K562 (cell line): ENCODE measurements at regions not wholly inside any gene's neighbourhood (a gene's known extent, or its start where the extent isn't known, plus 50 kb on each side); places are given as distances from the start of the nearest gene placed in this dataset.

Experiments
- ADNP ChIP-seq: fragments of 200-800 bp; sonication (Bioruptor generic); IDR thresholded peaks from 2 replicates; pipeline ENCODE4 v1.6.1; 2016; ENCODE audit warnings: missing genetic modification characterization, missing compliant biosample characterization
- DPF2 ChIP-seq: fragments of 450-650 bp; IDR thresholded peaks from 2 replicates; pipeline ENCODE4 v1.6.1; 2016
- HLTF ChIP-seq: fragments of 450-650 bp; IDR thresholded peaks from 2 replicates; pipeline ENCODE4 v1.6.1; 2016
- HMGN3 ChIP-seq: IDR thresholded peaks from 2 replicates; pipeline ENCODE4 v1.6.1; 2011; ENCODE audit warnings: borderline replicate concordance, low read depth, mild to moderate bottlenecking, mixed read lengths, low read length; ENCODE audit not compliant: insufficient read length; ENCODE audit errors: extremely low read depth
- KDM1A ChIP-seq, 2 experiments: fragments of 450-650 bp; IDR thresholded peaks; 2 replicates each; pipeline ENCODE4 v1.6.1; 2016; ENCODE audit warnings: mild to moderate bottlenecking in 2 of 2
- MEF2A ChIP-seq: IDR thresholded peaks from 2 replicates; pipeline ENCODE4 v1.6.1; 2011; ENCODE audit warnings: low read depth, mild to moderate bottlenecking, low read length, moderate library complexity; ENCODE audit not compliant: control insufficient read depth
- PCBP2 ChIP-seq: fragments of 200-400 bp; formaldehyde crosslinking; IDR thresholded peaks from 2 replicates; pipeline ENCODE4 v1.6.1; 2018; ENCODE audit warnings: low read length, low read depth, mild to moderate bottlenecking, moderate library complexity; ENCODE audit not compliant: poor library complexity, severe bottlenecking
- SMAD4 ChIP-seq: fragments of 250-450 bp; sonication (Bioruptor Pico); conservative IDR thresholded peaks from 2 replicates; pipeline ENCODE4 v1.8.0; 2021; ENCODE audit warnings: inconsistent platforms, mild to moderate bottlenecking, moderate library complexity
- SMARCA4 ChIP-seq: fragments of 450-650 bp; IDR thresholded peaks from 2 replicates; pipeline ENCODE4 v1.6.1; 2016
- SOX6 ChIP-seq: fragments of 450-650 bp; IDR thresholded peaks from 2 replicates; pipeline ENCODE4 v1.6.1; 2014; ENCODE audit warnings: mild to moderate bottlenecking
- TAL1 ChIP-seq: fragments of 450-650 bp; IDR thresholded peaks from 2 replicates; pipeline ENCODE4 v1.6.1; 2016; ENCODE audit warnings: mild to moderate bottlenecking
- TEAD4 ChIP-seq, 2 experiments: sonication (generic) in 1 of 2; formaldehyde crosslinking in 1 of 2; IDR thresholded peaks; 2 replicates each; pipeline versions ENCODE4 v1.6.1 to v1.8.0; 2012 to 2022; ENCODE audit warnings: borderline replicate concordance in 1 of 2, inconsistent platforms in 1 of 2, low read length in 1 of 2, mild to moderate bottlenecking in 1 of 2, missing genetic modification reagents in 1 of 2
- U2AF1 ChIP-seq: fragments of 200-400 bp; formaldehyde crosslinking; optimal IDR thresholded peaks from 2 replicates; pipeline ENCODE3; 2017; ENCODE audit warnings: mild to moderate bottlenecking, low read depth, low read length, moderate library complexity
- ZBTB7A ChIP-seq: IDR thresholded peaks from 2 replicates; pipeline ENCODE4 v1.6.1; 2011; ENCODE audit warnings: low read depth, mild to moderate bottlenecking, low read length, moderate library complexity, borderline replicate concordance; ENCODE audit not compliant: control insufficient read depth
- ZEB2 ChIP-seq: fragments of 450-650 bp; IDR thresholded peaks from 2 replicates; pipeline ENCODE4 v1.6.1; 2016
- ZNF12 ChIP-seq: sonication (generic); formaldehyde crosslinking; IDR thresholded peaks from 2 replicates; pipeline ENCODE4 v1.4.0; 2020; ENCODE audit warnings: mild to moderate bottlenecking, missing genetic modification reagents
- TF ChIP-seq, protein P1 (sequence below): IDR thresholded peaks from 2 replicates; pipeline ENCODE4 v1.6.1; 2016; ENCODE audit warnings: missing genetic modification characterization, missing compliant biosample characterization

DNA sequence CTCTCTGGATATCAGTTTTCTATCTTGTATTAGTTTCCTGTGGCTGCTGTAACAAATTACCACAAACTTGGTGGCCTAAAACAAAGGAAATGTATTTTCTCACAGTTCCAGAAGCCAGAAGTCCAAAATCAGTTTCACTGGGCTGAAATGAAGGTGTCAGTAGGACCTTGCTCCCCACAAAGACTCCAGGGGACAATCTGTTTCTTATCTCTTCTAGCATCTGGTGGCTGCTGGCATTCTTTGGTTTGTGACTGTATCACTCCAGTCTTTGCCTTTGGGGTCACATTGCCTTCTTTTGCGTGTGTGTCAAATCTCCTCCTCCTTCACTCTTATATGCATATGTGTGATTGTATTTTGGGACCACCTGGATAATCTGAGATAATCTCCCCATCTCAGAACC is 153.0 kb upstream of the PRPS1L1 start (continued):
- no peak for TF ChIP-seq SMAD4 (CRISPR knock-in tag)
- TF ChIP-seq ADNP, result no peak
- TF ChIP-seq DPF2, result no peak
- TF ChIP-seq HMGN3, result no peak
- no peak for TF ChIP-seq ZBTB7A
- 0 out of 4 replicates have a peak, but pooled peaks of 1 of the 2 experiments have one; percentile 27 for TF ChIP-seq KDM1A (IDR thresholded peaks at IDR 0.05)
- TF ChIP-seq ZNF12, result peak; percentile 29; the same call in 1 of the 2 replicates
- no peak for TF ChIP-seq PCBP2
- no peak for TF ChIP-seq U2AF1
- TF ChIP-seq MEF2A, result no peak
- TF ChIP-seq SMARCA4, result peak; percentile 22; the same call in 1 of the 2 replicates
- TF ChIP-seq, protein P1, sequence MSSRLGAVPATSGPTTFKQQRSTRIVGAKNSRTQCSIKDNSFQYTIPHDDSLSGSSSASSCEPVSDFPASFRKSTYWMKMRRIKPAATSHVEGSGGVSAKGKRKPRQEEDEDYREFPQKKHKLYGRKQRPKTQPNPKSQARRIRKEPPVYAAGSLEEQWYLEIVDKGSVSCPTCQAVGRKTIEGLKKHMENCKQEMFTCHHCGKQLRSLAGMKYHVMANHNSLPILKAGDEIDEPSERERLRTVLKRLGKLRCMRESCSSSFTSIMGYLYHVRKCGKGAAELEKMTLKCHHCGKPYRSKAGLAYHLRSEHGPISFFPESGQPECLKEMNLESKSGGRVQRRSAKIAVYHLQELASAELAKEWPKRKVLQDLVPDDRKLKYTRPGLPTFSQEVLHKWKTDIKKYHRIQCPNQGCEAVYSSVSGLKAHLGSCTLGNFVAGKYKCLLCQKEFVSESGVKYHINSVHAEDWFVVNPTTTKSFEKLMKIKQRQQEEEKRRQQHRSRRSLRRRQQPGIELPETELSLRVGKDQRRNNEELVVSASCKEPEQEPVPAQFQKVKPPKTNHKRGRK (tag), result no peak
- TF ChIP-seq TAL1, result peak; percentile 34
- peak; percentile 55; the same call in 1 of the 2 replicates for TF ChIP-seq SOX6
- TF ChIP-seq HLTF, result no peak
- TF ChIP-seq ZEB2, result no peak
- TF ChIP-seq TEAD4 (IDR thresholded peaks at IDR 0.05; ENCODE audit: low read length), result peak; percentile 61; the same call in 1 of the 2 replicates
- TF ChIP-seq TEAD4 (CRISPR knock-in tag; IDR thresholded peaks at IDR 0.05; ENCODE audit: borderline replicate concordance), result no peak
